GM18858 (cell line): ENCODE measurements at regions not wholly inside any gene's neighbourhood (a gene's known extent, or its start where the extent isn't known, plus 50 kb on each side); places are given as distances from the start of the nearest gene placed in this dataset.

ENCODE experiments used
- ATAC-seq: cut with Tn5 transposase; IDR thresholded peaks from one replicate; pipeline ENCODE4 v1.9.1; 2021; ENCODE audit not compliant: unreplicated experiment

GRCh38 chr13:44318161-44318560 lies 55.5 kb upstream of the SERP2 start:
- ATAC-seq, result no peak

- ATAC-seq, result no peak
These were observed 53.0 kb upstream of the SERP2 start for GRCh38 chr13:44320611-44321010.

GRCh38 chr13:44321961-44322360 lies 51.7 kb upstream of the SERP2 start:
- ATAC-seq, result no peak

GRCh38 chr13:44322928-44323327 lies 50.7 kb upstream of the SERP2 start:
- no peak for ATAC-seq

GRCh38 chr13:44323754-44324153 lies 49.9 kb upstream of the SERP2 start:
- ATAC-seq, result no peak
